ENCODE measurements at regions not wholly inside any gene's neighbourhood (a gene's known extent, or its start where the extent isn't known, plus 50 kb on each side); places are given as distances from the start of the nearest gene placed in this dataset.

DNA sequence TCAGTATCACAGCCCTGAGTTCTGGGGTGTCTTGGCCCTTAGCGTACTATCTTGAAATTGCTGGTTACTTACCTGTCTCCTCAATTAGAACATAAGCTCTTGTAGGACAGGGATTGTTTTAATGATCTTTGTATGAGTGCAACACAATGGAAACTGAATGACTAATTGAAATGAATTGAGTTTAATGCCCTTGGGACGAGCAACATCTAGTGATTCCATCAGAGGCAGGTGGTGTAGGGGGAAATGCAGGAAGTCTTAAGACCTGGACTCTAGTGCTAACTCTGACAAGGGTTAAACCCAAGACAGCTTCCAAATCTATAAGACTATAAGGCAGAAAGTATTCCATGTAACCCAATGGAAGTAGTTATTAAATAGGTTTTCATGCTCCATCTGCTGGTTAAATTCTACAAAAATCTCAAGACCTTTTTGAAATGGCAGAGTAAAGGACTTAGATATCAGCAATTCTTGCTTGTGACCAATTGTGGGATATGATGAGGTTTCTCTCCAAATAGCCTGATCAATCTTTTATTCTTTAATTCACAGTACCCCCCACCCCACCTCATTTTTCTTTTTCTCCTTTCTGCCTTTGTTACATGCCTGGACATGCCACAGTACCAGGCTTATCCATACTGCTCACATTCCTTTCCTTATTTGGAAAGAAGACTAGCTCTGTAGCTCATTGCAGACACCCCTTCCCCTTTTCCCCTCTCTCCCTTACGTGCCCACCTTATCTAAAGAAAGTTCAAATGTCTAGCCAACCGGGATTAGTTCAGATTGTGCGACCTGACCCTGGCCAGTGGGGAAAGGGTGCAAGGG is 340.8 kb downstream of the PAPSS1 start:
- no peak for TF ChIP-seq EZH2 (IDR thresholded peaks at IDR 0.05; ENCODE audit: borderline replicate concordance, low read depth, low read length, severe bottlenecking)
- TF ChIP-seq, protein P1, sequence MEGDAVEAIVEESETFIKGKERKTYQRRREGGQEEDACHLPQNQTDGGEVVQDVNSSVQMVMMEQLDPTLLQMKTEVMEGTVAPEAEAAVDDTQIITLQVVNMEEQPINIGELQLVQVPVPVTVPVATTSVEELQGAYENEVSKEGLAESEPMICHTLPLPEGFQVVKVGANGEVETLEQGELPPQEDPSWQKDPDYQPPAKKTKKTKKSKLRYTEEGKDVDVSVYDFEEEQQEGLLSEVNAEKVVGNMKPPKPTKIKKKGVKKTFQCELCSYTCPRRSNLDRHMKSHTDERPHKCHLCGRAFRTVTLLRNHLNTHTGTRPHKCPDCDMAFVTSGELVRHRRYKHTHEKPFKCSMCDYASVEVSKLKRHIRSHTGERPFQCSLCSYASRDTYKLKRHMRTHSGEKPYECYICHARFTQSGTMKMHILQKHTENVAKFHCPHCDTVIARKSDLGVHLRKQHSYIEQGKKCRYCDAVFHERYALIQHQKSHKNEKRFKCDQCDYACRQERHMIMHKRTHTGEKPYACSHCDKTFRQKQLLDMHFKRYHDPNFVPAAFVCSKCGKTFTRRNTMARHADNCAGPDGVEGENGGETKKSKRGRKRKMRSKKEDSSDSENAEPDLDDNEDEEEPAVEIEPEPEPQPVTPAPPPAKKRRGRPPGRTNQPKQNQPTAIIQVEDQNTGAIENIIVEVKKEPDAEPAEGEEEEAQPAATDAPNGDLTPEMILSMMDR (IDR thresholded peaks at IDR 0.05; ENCODE audit: borderline replicate concordance, extremely low read depth, low read length, poor library complexity, severe bottlenecking) = no peak
